OCI-LY3 (cell line): ENCODE measurements at regions not wholly inside any gene's neighbourhood (a gene's known extent, or its start where the extent isn't known, plus 50 kb on each side); places are given as distances from the start of the nearest gene placed in this dataset.

Experiments used
- H2AFZ ChIP-seq: fragments of 200-600, 300-600 bp; shearing (Covaris generic); 2 replicates; pipeline ENCODE4 v1.6.0; 2014; ENCODE audit warnings: antibody characterized with exemption, low read depth, low read length
- H3K27ac ChIP-seq: fragments of 200-600, 300-600 bp; sonication (generic); 2 replicates; pipeline ENCODE4 v1.5.1; 2014; ENCODE audit warnings: mild to moderate bottlenecking, low read length, moderate library complexity, mixed read lengths
- H3K27me3 ChIP-seq: fragments of 200-600, 300-600 bp; sonication (generic); 2 replicates; pipeline ENCODE4 v1.6.1; 2014; ENCODE audit warnings: low read depth, low read length, mixed read lengths
- H3K36me3 ChIP-seq: fragments of 200-600, 300-600 bp; sonication (generic); replicated peaks from 2 replicates; pipeline ENCODE3; 2014; ENCODE audit warnings: low read depth, low read length, mixed read lengths
- H3K4me1 ChIP-seq: fragments of 300-600, 200-600 bp; sonication (generic); 2 replicates; pipeline ENCODE4 v1.6.1; 2014; ENCODE audit warnings: low read length, mixed read lengths
- H3K4me2 ChIP-seq: fragments of 200-600, 300-600 bp; sonication (generic); 2 replicates; pipeline ENCODE4 v1.6.1; 2014; ENCODE audit warnings: low read length, mixed read lengths
- H3K4me3 ChIP-seq: fragments of 300-600, 200-600 bp; sonication (generic); 2 replicates; pipeline ENCODE4 v1.5.1; 2014; ENCODE audit warnings: antibody characterized with exemption, mild to moderate bottlenecking, low read length, moderate library complexity
- H3K79me2 ChIP-seq: fragments of 300-600, 200-600 bp; shearing (Covaris generic); 2 replicates; pipeline ENCODE4 v1.6.1; 2014; ENCODE audit warnings: mild to moderate bottlenecking, low read length, mixed read lengths
- H3K9ac ChIP-seq: fragments of 300-600, 200-600 bp; shearing (Covaris generic); 2 replicates; pipeline ENCODE4 v1.6.0; 2014; ENCODE audit warnings: mild to moderate bottlenecking, low read length, moderate library complexity
- H3K9me3 ChIP-seq: fragments of 200-600, 300-600 bp; shearing (Covaris generic); 2 replicates; pipeline ENCODE4 v1.6.1; 2014; ENCODE audit warnings: low read length, mixed read lengths; ENCODE audit not compliant: insufficient read depth
- H4K20me1 ChIP-seq: fragments of 200-600, 300-600 bp; sonication (generic); 2 replicates; pipeline ENCODE4 v1.6.1; 2016; ENCODE audit warnings: low read length, mixed read lengths; ENCODE audit not compliant: insufficient read depth
- CTCF ChIP-seq: fragments of 200-600, 300-600 bp; sonication (generic); IDR thresholded peaks from 2 replicates; pipeline ENCODE4 v1.5.1; 2014; ENCODE audit warnings: antibody characterized with exemption, low read length, low read depth
- EZH2phosphoT487 ChIP-seq: fragments of 200-600 bp; shearing (Covaris generic); IDR thresholded peaks from 2 replicates; pipeline ENCODE4 v1.6.1; 2018; ENCODE audit warnings: antibody characterized with exemption, mixed run types, low read depth

- H3K27me3 ChIP-seq: no peaks in the 10 kb centered on the region
- no peaks in the 10 kb centered on the region for H3K9me3 ChIP-seq
- no peak overlapping the region for H3K27ac ChIP-seq
- H3K79me2 ChIP-seq: no peaks in the 10 kb centered on the region
- H3K9ac ChIP-seq: no peak overlapping the region
- H2AFZ ChIP-seq: no peak overlapping the region
- H3K36me3 ChIP-seq: no peaks in the 10 kb centered on the region
- H3K4me1 ChIP-seq: no peaks in the 10 kb centered on the region
- H3K4me2 ChIP-seq: no peak overlapping the region
- no peaks in the 10 kb centered on the region for H4K20me1 ChIP-seq
- TF ChIP-seq EZH2phosphoT487 (no peak), CTCF (no peak)
- H3K4me3 ChIP-seq: no peak overlapping the region
These were observed 51.4 kb upstream of the TMTC2 start for GRCh38 chr12:82635263-82635662.
